ENCODE measurements at regions not wholly inside any gene's neighbourhood (a gene's known extent, or its start where the extent isn't known, plus 50 kb on each side); places are given as distances from the start of the nearest gene placed in this dataset.

- no peak overlapping the region for H3K27ac ChIP-seq (ENCODE audit: low read depth, low read length, severe bottlenecking)
- WGBS, 2 experiments (ENCODE audit: insufficient coverage in 2 of 2), result no CpG with 5 or more reads among the region's 3 CpGs
- no peaks in the 10 kb centered on the region for H3K4me1 ChIP-seq (ENCODE audit: control insufficient read depth, insufficient read depth, low read length, poor library complexity, severe bottlenecking)
- no peaks in the 10 kb centered on the region for H3K36me3 ChIP-seq (ENCODE audit: control insufficient read depth, insufficient read depth, low read length)
- H3K4me3 ChIP-seq (ENCODE audit: extremely low read depth, insufficient read depth, low read length, poor library complexity, severe bottlenecking), result no peak overlapping the region
- no peaks in the 10 kb centered on the region for H3K9me3 ChIP-seq (ENCODE audit: control insufficient read depth, low read length)
Measured at GRCh38 chr5:121188849-121189248, 662.8 kb upstream of the FTMT start.

- Histone ChIP-seq H3K36me3 (ENCODE audit: control insufficient read depth, insufficient read depth, low read length) (no peaks in the 10 kb centered on the region), H3K4me1 (ENCODE audit: control insufficient read depth, insufficient read depth, low read length, poor library complexity, severe bottlenecking) (no peaks in the 10 kb centered on the region), H3K9me3 (ENCODE audit: control insufficient read depth, low read length) (no peaks in the 10 kb centered on the region), H3K27ac (ENCODE audit: low read depth, low read length, severe bottlenecking) (no peak overlapping the region), H3K4me3 (ENCODE audit: extremely low read depth, insufficient read depth, low read length, poor library complexity, severe bottlenecking) (no peak overlapping the region)
- 75 to 86% methylated on average over 2 to 4 of the region's 4 CpGs for WGBS, 2 experiments (ENCODE audit: insufficient coverage in 2 of 2)
Measured at GRCh38 chr5:121189342-121190305, 662.1 kb upstream of the FTMT start.

- Histone ChIP-seq H3K36me3 (ENCODE audit: control insufficient read depth, insufficient read depth, low read length) (no peaks in the 10 kb centered on the region), H3K4me3 (ENCODE audit: extremely low read depth, insufficient read depth, low read length, poor library complexity, severe bottlenecking) (no peak overlapping the region), H3K27ac (ENCODE audit: low read depth, low read length, severe bottlenecking) (no peak overlapping the region), H3K9me3 (ENCODE audit: control insufficient read depth, low read length) (no peaks in the 10 kb centered on the region), H3K4me1 (ENCODE audit: control insufficient read depth, insufficient read depth, low read length, poor library complexity, severe bottlenecking) (no peaks in the 10 kb centered on the region)
- 100% methylated on average over 1 of the region's 5 CpGs for WGBS, 2 experiments (ENCODE audit: insufficient coverage in 2 of 2)
Measured at GRCh38 chr5:121199216-121199999, 652.3 kb upstream of the FTMT start.

- Histone ChIP-seq H3K36me3 (ENCODE audit: control insufficient read depth, insufficient read depth, low read length) (no peaks in the 10 kb centered on the region), H3K4me1 (ENCODE audit: control insufficient read depth, insufficient read depth, low read length, poor library complexity, severe bottlenecking) (peaks cover 4% of the 10 kb centered on the region), H3K27ac (ENCODE audit: low read depth, low read length, severe bottlenecking) (no peak overlapping the region), H3K9me3 (ENCODE audit: control insufficient read depth, low read length) (no peaks in the 10 kb centered on the region), H3K4me3 (ENCODE audit: extremely low read depth, insufficient read depth, low read length, poor library complexity, severe bottlenecking) (no peak overlapping the region)
- 100% methylated on average over 1 of the region's 1 CpG; no CpG with 5 or more reads in 1 of the 2 experiments for WGBS, 2 experiments (ENCODE audit: insufficient coverage in 2 of 2)
Measured at GRCh38 chr5:121218086-121218485, 633.6 kb upstream of the FTMT start.

GRCh38 chr5:121221483-121221882 lies 630.2 kb upstream of the FTMT start:
- no peak overlapping the region for H3K4me3 ChIP-seq (ENCODE audit: extremely low read depth, insufficient read depth, low read length, poor library complexity, severe bottlenecking)
- 69 to 85% methylated on average over 3 of the region's 3 CpGs for WGBS, 2 experiments (ENCODE audit: insufficient coverage in 2 of 2)
- H3K4me1 ChIP-seq (ENCODE audit: control insufficient read depth, insufficient read depth, low read length, poor library complexity, severe bottlenecking), result peaks cover 3% of the 10 kb centered on the region

GRCh38 chr5:121226765-121227164 lies 624.9 kb upstream of the FTMT start:
- Histone ChIP-seq H3K4me1 (ENCODE audit: control insufficient read depth, insufficient read depth, low read length, poor library complexity, severe bottlenecking) (no peaks in the 10 kb centered on the region), H3K9me3 (ENCODE audit: control insufficient read depth, low read length) (peaks cover 4% of the 10 kb centered on the region), H3K4me3 (ENCODE audit: extremely low read depth, insufficient read depth, low read length, poor library complexity, severe bottlenecking) (no peak overlapping the region), H3K36me3 (ENCODE audit: control insufficient read depth, insufficient read depth, low read length) (no peaks in the 10 kb centered on the region), H3K27ac (ENCODE audit: low read depth, low read length, severe bottlenecking) (no peak overlapping the region)
- 44 to 50% methylated on average over 2 of the region's 2 CpGs for WGBS, 2 experiments (ENCODE audit: insufficient coverage in 2 of 2)

More at GRCh38 chr5:121221483-121221882, 630.2 kb upstream of the FTMT start:
- H3K27ac ChIP-seq (ENCODE audit: low read depth, low read length, severe bottlenecking), result no peak overlapping the region
- no peaks in the 10 kb centered on the region for H3K36me3 ChIP-seq (ENCODE audit: control insufficient read depth, insufficient read depth, low read length)
- no peaks in the 10 kb centered on the region for H3K9me3 ChIP-seq (ENCODE audit: control insufficient read depth, low read length)

- Histone ChIP-seq H3K36me3 (ENCODE audit: control insufficient read depth, insufficient read depth, low read length) (no peaks in the 10 kb centered on the region), H3K27ac (ENCODE audit: low read depth, low read length, severe bottlenecking) (no peak overlapping the region), H3K4me1 (ENCODE audit: control insufficient read depth, insufficient read depth, low read length, poor library complexity, severe bottlenecking) (no peaks in the 10 kb centered on the region), H3K9me3 (ENCODE audit: control insufficient read depth, low read length) (no peaks in the 10 kb centered on the region), H3K4me3 (ENCODE audit: extremely low read depth, insufficient read depth, low read length, poor library complexity, severe bottlenecking) (no peak overlapping the region)
Measured at GRCh38 chr5:121239951-121240350, 611.7 kb upstream of the FTMT start.

GRCh38 chr5:121246971-121247370 lies 604.7 kb upstream of the FTMT start:
- Histone ChIP-seq H3K9me3 (ENCODE audit: control insufficient read depth, low read length) (no peaks in the 10 kb centered on the region), H3K4me1 (ENCODE audit: control insufficient read depth, insufficient read depth, low read length, poor library complexity, severe bottlenecking) (no peaks in the 10 kb centered on the region), H3K27ac (ENCODE audit: low read depth, low read length, severe bottlenecking) (no peak overlapping the region), H3K4me3 (ENCODE audit: extremely low read depth, insufficient read depth, low read length, poor library complexity, severe bottlenecking) (no peak overlapping the region), H3K36me3 (ENCODE audit: control insufficient read depth, insufficient read depth, low read length) (no peaks in the 10 kb centered on the region)
- 80 to 93% methylated on average over 2 to 3 of the region's 3 CpGs for WGBS, 2 experiments (ENCODE audit: insufficient coverage in 2 of 2)

- WGBS, 2 experiments (ENCODE audit: insufficient coverage in 2 of 2), result no CpG with 5 or more reads among the region's 5 CpGs
- H3K27ac ChIP-seq (ENCODE audit: low read depth, low read length, severe bottlenecking), result peak overlapping the region; percentile 7
- H3K36me3 ChIP-seq (ENCODE audit: control insufficient read depth, insufficient read depth, low read length), result no peaks in the 10 kb centered on the region
- no peaks in the 10 kb centered on the region for H3K9me3 ChIP-seq (ENCODE audit: control insufficient read depth, low read length)
- no peak overlapping the region for H3K4me3 ChIP-seq (ENCODE audit: extremely low read depth, insufficient read depth, low read length, poor library complexity, severe bottlenecking)
- H3K4me1 ChIP-seq (ENCODE audit: control insufficient read depth, insufficient read depth, low read length, poor library complexity, severe bottlenecking), result no peaks in the 10 kb centered on the region
Measured at GRCh38 chr5:121251954-121252353, 599.7 kb upstream of the FTMT start.

- Histone ChIP-seq H3K4me1 (ENCODE audit: control insufficient read depth, insufficient read depth, low read length, poor library complexity, severe bottlenecking) (no peaks in the 10 kb centered on the region), H3K4me3 (ENCODE audit: extremely low read depth, insufficient read depth, low read length, poor library complexity, severe bottlenecking) (no peak overlapping the region), H3K9me3 (ENCODE audit: control insufficient read depth, low read length) (no peaks in the 10 kb centered on the region), H3K27ac (ENCODE audit: low read depth, low read length, severe bottlenecking) (no peak overlapping the region), H3K36me3 (ENCODE audit: control insufficient read depth, insufficient read depth, low read length) (no peaks in the 10 kb centered on the region)
Measured at GRCh38 chr5:121257621-121258020, 594.1 kb upstream of the FTMT start.

- WGBS, 2 experiments (ENCODE audit: insufficient coverage in 2 of 2), result 93 to 97% methylated on average over 3 of the region's 3 CpGs
- H3K27ac ChIP-seq (ENCODE audit: low read depth, low read length, severe bottlenecking), result no peak overlapping the region
- H3K36me3 ChIP-seq (ENCODE audit: control insufficient read depth, insufficient read depth, low read length), result no peaks in the 10 kb centered on the region
- H3K9me3 ChIP-seq (ENCODE audit: control insufficient read depth, low read length), result no peaks in the 10 kb centered on the region
- H3K4me3 ChIP-seq (ENCODE audit: extremely low read depth, insufficient read depth, low read length, poor library complexity, severe bottlenecking), result no peak overlapping the region
- no peaks in the 10 kb centered on the region for H3K4me1 ChIP-seq (ENCODE audit: control insufficient read depth, insufficient read depth, low read length, poor library complexity, severe bottlenecking)
Measured at GRCh38 chr5:121263456-121263855, 588.2 kb upstream of the FTMT start.
